NCI-H82 treated with DMSO at 0.1 percent for 48 hours (cell line): ENCODE measurements at regions not wholly inside any gene's neighbourhood (a gene's known extent, or its start where the extent isn't known, plus 50 kb on each side); places are given as distances from the start of the nearest gene placed in this dataset.
"Not testable (repeated sequence)": the region's sequence is repeated elsewhere in the genome, so short reads cannot be mapped to it uniquely, and the experiment has no call there.

ENCODE experiments used
- DNase-seq: peaks from one replicate; lab custom pipeline; 2025; ENCODE audit not compliant: unreplicated experiment; lab: John Stamatoyannopoulos, UW

GRCh38 chr15:81056304-81056703 lies 55.6 kb downstream of the TLNRD1 start:
- DNase-seq, result no peak

GRCh38 chr15:81060470-81060869 lies 59.7 kb downstream of the TLNRD1 start:
- DNase-seq, result no peak

GRCh38 chr15:81060907-81061306 lies 60.2 kb downstream of the TLNRD1 start:
- DNase-seq, result no peak

DNA sequence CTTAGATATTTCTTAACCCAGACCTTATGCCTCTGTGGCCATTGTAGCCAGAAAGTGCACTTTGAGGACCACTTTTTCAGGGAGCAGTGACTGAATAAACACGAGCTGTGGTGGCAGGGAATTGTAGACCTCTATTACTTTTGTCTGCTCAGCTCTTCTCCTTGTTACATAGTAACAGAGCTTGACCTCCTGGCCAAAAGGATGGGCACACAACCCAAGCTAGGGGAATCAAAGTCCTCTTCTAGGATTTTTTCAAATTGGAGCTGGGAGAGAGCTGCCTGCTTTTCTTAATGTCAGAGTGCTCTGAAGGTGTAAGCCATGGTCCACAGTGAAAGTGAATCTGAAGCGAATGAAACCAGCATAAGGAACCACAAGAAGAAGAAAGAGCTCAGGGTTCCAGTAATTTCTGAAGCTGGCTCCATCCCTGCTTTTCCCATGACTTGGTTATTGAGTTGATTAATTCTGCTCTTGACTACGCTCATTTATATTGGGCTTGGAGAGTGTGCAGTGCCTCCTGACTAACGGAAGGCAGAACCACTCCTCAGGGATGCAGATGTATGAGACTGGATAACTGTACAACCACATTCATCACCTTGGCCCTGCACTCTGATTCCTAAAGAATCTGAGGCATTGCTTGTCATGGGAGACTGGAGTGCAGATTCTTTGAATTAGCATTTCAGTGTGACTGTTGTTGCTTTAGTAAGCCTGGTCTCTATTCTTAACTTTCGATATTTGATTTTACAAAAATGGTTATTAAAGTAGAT lies 60.9 kb downstream of the TLNRD1 start:
- no peak for DNase-seq

DNA sequence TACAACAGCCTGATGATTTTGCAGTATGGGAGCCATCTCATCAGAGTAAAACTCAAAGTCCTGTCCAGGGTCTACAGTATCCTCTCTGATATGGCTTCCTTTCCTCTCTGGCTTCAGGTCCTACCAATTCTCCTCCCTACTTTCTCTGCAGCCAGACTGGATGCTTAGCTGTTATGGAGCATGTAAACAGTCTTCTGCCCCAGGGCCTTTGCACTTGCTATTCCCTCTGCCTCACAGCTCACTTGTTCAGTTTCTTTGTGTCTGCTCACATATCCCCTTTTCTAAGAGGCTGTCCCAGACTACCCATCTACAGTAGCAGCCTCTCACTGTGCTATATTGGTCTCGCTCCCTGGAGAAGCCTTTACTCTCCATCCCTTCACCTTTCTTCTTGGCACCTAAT lies 62.2 kb downstream of the TLNRD1 start:
- DNase-seq, result no peak

DNA sequence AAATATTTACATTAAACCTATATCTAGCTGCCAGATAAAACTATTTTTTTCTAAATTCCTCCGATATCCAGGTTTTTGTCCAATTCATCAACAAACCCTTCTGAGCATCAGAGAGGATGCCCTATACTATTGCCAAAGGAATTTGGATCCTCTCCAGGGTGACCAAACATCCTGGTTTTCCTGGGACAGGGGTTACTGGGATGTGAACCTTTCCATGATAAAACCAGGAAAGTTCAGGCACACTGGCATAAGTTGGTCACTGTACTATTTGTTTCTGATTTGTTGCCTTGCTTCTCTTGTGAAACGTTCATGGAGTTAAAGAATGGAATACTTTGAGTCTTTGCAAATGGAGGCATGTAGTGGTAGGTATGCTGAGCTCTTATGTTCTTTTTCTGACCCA lies 63.5 kb downstream of the TLNRD1 start:
- DNase-seq, result no peak

DNA sequence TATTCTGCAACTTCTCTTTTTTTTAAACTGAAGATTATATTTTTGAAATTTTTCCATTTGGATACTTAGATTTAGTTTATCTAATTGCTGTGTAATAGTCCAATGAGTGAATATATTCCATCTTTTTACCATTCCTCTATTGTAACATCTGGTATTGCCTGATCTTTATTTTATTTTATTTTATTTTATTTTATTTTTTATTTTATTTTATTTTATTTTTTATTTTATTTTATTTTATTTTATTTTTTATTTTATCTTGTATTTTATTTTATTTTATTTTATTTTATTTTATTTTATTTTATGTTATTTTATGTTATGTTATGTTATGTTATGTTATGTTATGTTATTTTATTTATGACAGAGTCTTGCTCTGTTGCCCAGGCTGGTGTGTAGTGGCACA lies 66.5 kb upstream of the CFAP161 start:
- not testable (repeated sequence) for DNase-seq

DNA sequence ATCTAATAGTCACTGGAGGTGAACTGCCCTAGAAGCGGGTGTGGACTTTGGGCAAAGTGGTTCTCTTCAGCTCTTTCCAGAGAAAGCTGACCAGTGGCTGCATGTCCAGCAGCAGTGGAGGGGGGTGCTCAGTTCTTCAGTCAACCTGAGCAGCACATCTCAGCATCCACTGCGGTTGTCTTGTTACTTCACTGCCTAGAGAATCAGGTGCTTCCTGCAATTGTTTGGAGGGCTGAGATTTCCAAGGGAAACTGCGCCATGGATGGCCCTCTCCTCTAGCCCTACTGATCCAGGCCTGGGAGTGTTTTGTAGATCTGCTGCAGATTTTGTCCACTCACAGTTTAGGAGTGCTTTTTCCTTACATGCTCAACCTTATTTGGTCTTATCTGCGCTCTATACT lies 65.6 kb upstream of the CFAP161 start:
- DNase-seq, result no peak

DNA sequence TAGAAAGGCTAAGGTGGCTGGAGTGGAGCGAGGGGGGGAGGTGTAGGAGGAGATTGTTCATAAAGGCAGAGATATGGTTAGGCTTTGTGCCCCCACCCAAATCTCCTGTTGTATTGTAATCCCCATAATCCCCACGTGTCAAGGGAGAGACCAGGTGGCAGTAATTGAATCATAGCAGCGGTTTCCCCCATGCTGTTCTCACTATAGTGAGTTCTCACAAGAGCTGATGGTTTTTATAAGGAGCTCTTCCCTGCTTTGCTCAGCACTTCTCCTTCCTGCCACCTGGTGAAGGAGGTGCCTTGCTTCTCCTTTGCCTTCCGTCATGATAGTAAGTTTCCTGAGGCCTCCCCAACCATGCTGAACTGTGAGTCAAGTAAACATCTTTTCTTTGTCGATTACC lies 64.7 kb upstream of the CFAP161 start:
- DNase-seq, result peak; percentile 72

GRCh38 chr15:81069909-81070308 lies 64.2 kb upstream of the CFAP161 start:
- DNase-seq, result peak; percentile 34

GRCh38 chr15:81071120-81071519 lies 63.0 kb upstream of the CFAP161 start:
- no peak for DNase-seq

GRCh38 chr15:81071705-81072104 lies 62.4 kb upstream of the CFAP161 start:
- no peak for DNase-seq

- no peak for DNase-seq
These were observed 61.5 kb upstream of the CFAP161 start for GRCh38 chr15:81072551-81072950.

GRCh38 chr15:81073801-81074200 lies 60.3 kb upstream of the CFAP161 start:
- no peak for DNase-seq

- no peak for DNase-seq
These were observed 59.3 kb upstream of the CFAP161 start for GRCh38 chr15:81074773-81075172.

DNA sequence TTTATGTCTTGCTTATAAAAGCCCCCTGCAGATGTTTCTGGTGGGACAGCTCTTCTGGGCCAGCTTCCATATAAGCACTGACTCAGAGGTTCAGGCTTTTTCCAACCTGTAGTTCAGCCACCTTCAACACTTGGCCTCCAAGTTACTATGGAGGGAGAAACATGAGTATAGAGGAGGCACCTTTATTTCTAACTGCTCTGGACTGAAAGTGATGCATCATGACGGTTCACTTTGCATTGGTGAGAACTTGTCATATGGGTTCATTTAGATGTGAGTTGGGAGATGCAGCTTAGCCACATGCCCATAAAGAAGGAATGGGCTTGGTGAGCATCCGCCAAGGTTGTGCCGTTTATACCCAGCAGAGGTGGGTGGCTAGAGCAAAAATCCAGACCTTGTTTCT lies 58.8 kb upstream of the CFAP161 start:
- no peak for DNase-seq

GRCh38 chr15:81080996-81081395 lies 53.1 kb upstream of the CFAP161 start:
- DNase-seq, result peak; percentile 25

- DNase-seq, result no peak
These were observed 50.9 kb upstream of the CFAP161 start for GRCh38 chr15:81083201-81083600.
